Transverse colon (tissue), 4 donors: ENCODE measurements at regions not wholly inside any gene's neighbourhood (a gene's known extent, or its start where the extent isn't known, plus 50 kb on each side); places are given as distances from the start of the nearest gene placed in this dataset.
A peak's percentile ranks its signal among the peaks of the same experiment; 100 is the strongest.

ENCODE experiments used
- DNase-seq: peaks from one replicate; pipeline ENCODE4 v3.0.0-alpha.2; 2019
- H3K27ac ChIP-seq, 4 donors: fragments of 200-600 bp; sonication (generic); 2 replicates each; pipeline ENCODE4 v1.5.1; 2016 to 2018; ENCODE audit warnings: inconsistent platforms in 4 of 4
- H3K27me3 ChIP-seq: fragments of 200-600 bp; sonication (generic); 2 replicates; pipeline ENCODE4 v1.5.1; 2017; ENCODE audit warnings: inconsistent platforms
- H3K36me3 ChIP-seq, 4 donors: fragments of 200-600 bp; sonication (generic); 2 replicates each; pipeline ENCODE4 v1.5.1; 2017 to 2019; ENCODE audit warnings: inconsistent platforms in 4 of 4
- H3K4me1 ChIP-seq, 4 donors: fragments of 200-600 bp; sonication (generic); 2 replicates each; pipeline ENCODE4 v1.5.1; 2017 to 2020; ENCODE audit warnings: inconsistent platforms in 4 of 4
- H3K4me3 ChIP-seq, 4 donors: fragments of 200-600 bp; sonication (generic); 1 replicate in 1 of 4; 2 replicates in 3 of 4; pipeline versions ENCODE4 v1.5.1 to v1.6.1; 2017 to 2019; ENCODE audit warnings: inconsistent platforms in 4 of 4
- H3K9me3 ChIP-seq, 2 donors: fragments of 200-600 bp; sonication (generic); 2 replicates each; pipeline ENCODE4 v1.5.1; 2017 to 2019; ENCODE audit warnings: inconsistent platforms in 2 of 2
- CTCF ChIP-seq, 5 experiments: fragments of 200-600 bp in 3 of 5; fragments of 450-650 bp in 2 of 5; sonication (generic) in 3 of 5; IDR thresholded peaks; 1 replicate in 2 of 5; 2 replicates in 3 of 5; pipeline ENCODE4 v1.5.1; 2016 to 2017; ENCODE audit warnings: antibody characterized with exemption in 5 of 5, inconsistent platforms in 3 of 5, mild to moderate bottlenecking in 2 of 5, moderate library complexity in 1 of 5
- EP300 ChIP-seq: sonication (generic); formaldehyde crosslinking; IDR thresholded peaks from one replicate; pipeline ENCODE4 v1.6.1; 2017; ENCODE audit warnings: antibody characterized with exemption, low read depth
- POLR2A ChIP-seq: fragments of 450-650 bp; IDR thresholded peaks from one replicate; pipeline ENCODE4 v1.6.1; 2016; ENCODE audit warnings: antibody characterized with exemption, mild to moderate bottlenecking, moderate library complexity
- POLR2AphosphoS5 ChIP-seq, 3 donors: sonication (generic); formaldehyde crosslinking; IDR thresholded peaks; one replicate each; pipeline ENCODE4 v1.6.1; 2016; ENCODE audit warnings: antibody characterized with exemption in 3 of 3
- WGBS, 2 donors: methylation state at CpG; one replicate each; pipeline ENCODE4 v1.1.5; 2018; ENCODE audit warnings: low coverage in 1 of 2; 5-methylcytosine and 5-hydroxymethylcytosine counted together
- in situ Hi-C, 4 donors: fragments of 200-750 bp; cut with MboI; loops; one replicate each; pipeline versions ENCODE4 v1.15.0 to v1.15.1; 2017; ENCODE audit warnings: low sequenced_read_pairs in 3 of 4, low pct_ligation_motif_present in 1 of 4, low pct_unique_long_range_greater_than_20kb in 1 of 4
- intact Hi-C: fragments of 100-400 bp; cut with DNase I; formaldehyde crosslinking; loops from one replicate; pipeline ENCODE4 v1.15.1; 2023; ENCODE audit warnings: low total_unique reads

DNA sequence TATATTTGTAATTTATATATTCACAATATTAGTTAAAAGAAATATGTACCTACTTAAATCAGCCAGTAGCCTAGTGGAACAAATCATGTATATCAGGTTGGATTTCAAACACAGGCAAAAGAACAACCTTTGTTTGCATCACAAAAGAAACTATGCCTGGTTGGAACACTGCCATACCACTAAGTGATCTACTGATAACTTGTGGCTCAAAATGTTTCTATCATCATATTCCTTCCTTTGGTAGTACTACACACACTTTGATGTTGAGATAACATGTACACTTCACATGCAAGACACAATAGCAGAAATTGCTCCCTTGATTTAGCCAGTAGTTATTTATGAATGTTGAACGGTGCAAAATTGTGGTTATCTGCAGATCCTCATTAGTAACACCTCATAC lies 146.0 kb upstream of the GPC6 start:
- no peaks in the 10 kb centered on the region for H3K4me1 ChIP-seq
- no peaks in the 10 kb centered on the region for H3K27me3 ChIP-seq
- 34 to 50% methylated on average over 1 of the region's 1 CpG for WGBS, 2 donors
- intact Hi-C loops, result no loop called here
- no peak overlapping the region for H3K4me3 ChIP-seq
- H3K9me3 ChIP-seq, result no peaks in the 10 kb centered on the region
- H3K36me3 ChIP-seq, result no peaks in the 10 kb centered on the region
- in situ Hi-C loops, result no loop called here
- DNase-seq, result no peak
- TF ChIP-seq POLR2A, result no peak
- no peak for TF ChIP-seq EP300
- no peak for TF ChIP-seq POLR2AphosphoS5 (IDR thresholded peaks at IDR 0.05)
- no peak for TF ChIP-seq CTCF (IDR thresholded peaks at IDR 0.05)
- no peak overlapping the region for H3K27ac ChIP-seq

GRCh38 chr13:93086329-93086728 lies 140.3 kb upstream of the GPC6 start:
- in situ Hi-C loops, result no loop called here
- Histone ChIP-seq H3K27me3 (no peaks in the 10 kb centered on the region), H3K9me3 (no peaks in the 10 kb centered on the region), H3K4me1 (no peaks in the 10 kb centered on the region), H3K36me3 (no peaks in the 10 kb centered on the region), H3K27ac (no peak overlapping the region), H3K4me3 (no peak overlapping the region)
- WGBS, 2 donors, result 46 to 64% methylated on average over 2 of the region's 2 CpGs
- DNase-seq, result no peak
- no peak for TF ChIP-seq POLR2AphosphoS5 (IDR thresholded peaks at IDR 0.05)
- TF ChIP-seq CTCF (IDR thresholded peaks at IDR 0.05), result no peak
- TF ChIP-seq POLR2A, result no peak
- TF ChIP-seq EP300, result no peak
- intact Hi-C loops, result no loop called here

GRCh38 chr13:93098972-93099371 lies 127.6 kb upstream of the GPC6 start:
- Histone ChIP-seq H3K4me1 (no peaks in the 10 kb centered on the region), H3K27ac (no peak overlapping the region), H3K36me3 (no peaks in the 10 kb centered on the region), H3K27me3 (no peaks in the 10 kb centered on the region), H3K9me3 (no peaks in the 10 kb centered on the region), H3K4me3 (no peak overlapping the region)
- intact Hi-C loops (no loop called here), in situ Hi-C loops (no loop called here)
- TF ChIP-seq EP300 (no peak), CTCF (IDR thresholded peaks at IDR 0.05) (no peak), POLR2AphosphoS5 (IDR thresholded peaks at IDR 0.05) (no peak), POLR2A (no peak)
- WGBS, 2 donors, result 69 to 88% methylated on average over 4 to 6 of the region's 6 CpGs
- peak; percentile 14 for DNase-seq

GRCh38 chr13:93101226-93101734 lies 125.3 kb upstream of the GPC6 start:
- no peaks in the 10 kb centered on the region for H3K27me3 ChIP-seq
- in situ Hi-C loops (no loop called here), intact Hi-C loops (no loop called here)
- WGBS, 2 donors, result 67 to 78% methylated on average over 2 of the region's 2 CpGs
- no peaks in the 10 kb centered on the region for H3K4me1 ChIP-seq
- TF ChIP-seq POLR2AphosphoS5 (IDR thresholded peaks at IDR 0.05), result no peak
- TF ChIP-seq EP300, result no peak
- no peak for TF ChIP-seq CTCF (IDR thresholded peaks at IDR 0.05)
- no peak for TF ChIP-seq POLR2A
- H3K27ac ChIP-seq, result no peak overlapping the region
- no peaks in the 10 kb centered on the region for H3K36me3 ChIP-seq
- H3K4me3 ChIP-seq, result no peak overlapping the region
- no peak for DNase-seq
- H3K9me3 ChIP-seq, result no peaks in the 10 kb centered on the region
